Esophagus muscularis mucosa (tissue), 4 donors: ENCODE measurements at regions not wholly inside any gene's neighbourhood (a gene's known extent, or its start where the extent isn't known, plus 50 kb on each side); places are given as distances from the start of the nearest gene placed in this dataset.

Experiments used
- DNase-seq: peaks from one replicate; pipeline ENCODE4 v3.0.0-alpha.2; 2017; ENCODE audit errors: extremely low spot score
- H3K27ac ChIP-seq, 4 donors: fragments of 200-600 bp; sonication (generic); replicated peaks in 1 of 4; 1 replicate in 3 of 4; 2 replicates in 1 of 4; pipeline ENCODE4 v1.5.1; 2016 to 2019; ENCODE audit warnings: mild to moderate bottlenecking in 1 of 4
- H3K27me3 ChIP-seq, 4 donors: fragments of 200-600 bp; sonication (generic); one replicate each; pipeline versions ENCODE4 v1.5.1 to v1.6.0; 2016 to 2019
- H3K36me3 ChIP-seq, 4 donors: fragments of 200-600 bp; sonication (generic); one replicate each; pipeline ENCODE4 v1.5.1; 2016 to 2019
- H3K4me1 ChIP-seq, 4 donors: fragments of 200-600 bp; sonication (generic); one replicate each; pipeline ENCODE4 v1.5.1; 2016 to 2019
- H3K4me3 ChIP-seq, 4 donors: fragments of 200-600 bp; sonication (generic); 1 replicate in 2 of 4; 2 replicates in 2 of 4; pipeline ENCODE4 v1.5.1; 2016 to 2019; ENCODE audit warnings: mild to moderate bottlenecking in 4 of 4, moderate library complexity in 1 of 4
- H3K9me3 ChIP-seq, 4 donors: fragments of 200-600 bp; sonication (generic); 1 replicate in 3 of 4; 2 replicates in 1 of 4; pipeline ENCODE4 v1.5.1; 2016 to 2019
- EP300 ChIP-seq: sonication (generic); formaldehyde crosslinking; IDR thresholded peaks from one replicate; pipeline ENCODE4 v1.6.1; 2017; ENCODE audit warnings: antibody characterized with exemption
- POLR2A ChIP-seq: fragments of 450-650 bp; IDR thresholded peaks from one replicate; pipeline ENCODE4 v1.6.1; 2017; ENCODE audit warnings: antibody characterized with exemption, moderate library complexity, mild to moderate bottlenecking, low read depth
- POLR2AphosphoS5 ChIP-seq, 2 donors: sonication (generic); formaldehyde crosslinking; IDR thresholded peaks; one replicate each; pipeline ENCODE4 v1.6.1; 2017; ENCODE audit warnings: antibody characterized with exemption in 2 of 2
- WGBS: methylation state at CpG from one replicate; pipeline ENCODE4 v1.1.5; 2018; 5-methylcytosine and 5-hydroxymethylcytosine counted together
- intact Hi-C: fragments of 100-400 bp; cut with DNase I; formaldehyde crosslinking; loops from one replicate; pipeline ENCODE4 v1.15.1; 2023
- TF ChIP-seq, protein P1 (sequence below), 3 experiments: fragments of 200-600 bp in 2 of 3; fragments of 450-650 bp in 1 of 3; sonication (generic) in 2 of 3; IDR thresholded peaks; one replicate each; pipeline ENCODE4 v1.5.1; 2017 to 2019; ENCODE audit warnings: antibody characterized with exemption in 3 of 3, mild to moderate bottlenecking in 2 of 3, moderate library complexity in 1 of 3

GRCh38 chr7:17061443-17061842 lies 179.7 kb upstream of the AGR3 start:
- intact Hi-C loops: no loop called here
- Histone ChIP-seq H3K36me3 (no peaks in the 10 kb centered on the region), H3K4me3 (no peak overlapping the region), H3K27me3 (no peaks in the 10 kb centered on the region), H3K27ac (no peak overlapping the region), H3K9me3 (no peaks in the 10 kb centered on the region), H3K4me1 (peaks cover 0 to 10% (median 3%) of the 10 kb centered on the region in 4 donors)
- WGBS: 82% methylated on average over 2 of the region's 2 CpGs
- TF ChIP-seq POLR2A (no peak), EP300 (no peak), POLR2AphosphoS5 (IDR thresholded peaks at IDR 0.05) (no peak)
- TF ChIP-seq, protein P1, sequence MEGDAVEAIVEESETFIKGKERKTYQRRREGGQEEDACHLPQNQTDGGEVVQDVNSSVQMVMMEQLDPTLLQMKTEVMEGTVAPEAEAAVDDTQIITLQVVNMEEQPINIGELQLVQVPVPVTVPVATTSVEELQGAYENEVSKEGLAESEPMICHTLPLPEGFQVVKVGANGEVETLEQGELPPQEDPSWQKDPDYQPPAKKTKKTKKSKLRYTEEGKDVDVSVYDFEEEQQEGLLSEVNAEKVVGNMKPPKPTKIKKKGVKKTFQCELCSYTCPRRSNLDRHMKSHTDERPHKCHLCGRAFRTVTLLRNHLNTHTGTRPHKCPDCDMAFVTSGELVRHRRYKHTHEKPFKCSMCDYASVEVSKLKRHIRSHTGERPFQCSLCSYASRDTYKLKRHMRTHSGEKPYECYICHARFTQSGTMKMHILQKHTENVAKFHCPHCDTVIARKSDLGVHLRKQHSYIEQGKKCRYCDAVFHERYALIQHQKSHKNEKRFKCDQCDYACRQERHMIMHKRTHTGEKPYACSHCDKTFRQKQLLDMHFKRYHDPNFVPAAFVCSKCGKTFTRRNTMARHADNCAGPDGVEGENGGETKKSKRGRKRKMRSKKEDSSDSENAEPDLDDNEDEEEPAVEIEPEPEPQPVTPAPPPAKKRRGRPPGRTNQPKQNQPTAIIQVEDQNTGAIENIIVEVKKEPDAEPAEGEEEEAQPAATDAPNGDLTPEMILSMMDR (IDR thresholded peaks at IDR 0.05): no peak
- no peak for DNase-seq

GRCh38 chr7:17062151-17063044 lies 180.6 kb upstream of the AGR3 start:
- H3K36me3 ChIP-seq: no peaks in the 10 kb centered on the region
- H3K4me1 ChIP-seq: peaks cover 0 to 10% (median 0%) of the 10 kb centered on the region in 4 donors
- WGBS: 55% methylated on average over 5 of the region's 5 CpGs
- intact Hi-C loops: no loop called here
- TF ChIP-seq POLR2AphosphoS5 (IDR thresholded peaks at IDR 0.05): no peak
- no peaks in the 10 kb centered on the region for H3K27me3 ChIP-seq
- no peak for DNase-seq
- no peak overlapping the region for H3K27ac ChIP-seq
- no peak overlapping the region for H3K4me3 ChIP-seq
- H3K9me3 ChIP-seq: no peaks in the 10 kb centered on the region

GRCh38 chr7:17063045-17063383 lies 181.2 kb upstream of the AGR3 start:
- Histone ChIP-seq H3K27me3 (no peaks in the 10 kb centered on the region), H3K4me3 (no peak overlapping the region), H3K27ac (no peak overlapping the region), H3K36me3 (no peaks in the 10 kb centered on the region), H3K4me1 (peaks cover 0 to 10% (median 0%) of the 10 kb centered on the region in 4 donors), H3K9me3 (no peaks in the 10 kb centered on the region)
- intact Hi-C loops: no loop called here
- TF ChIP-seq EP300: no peak
- TF ChIP-seq POLR2AphosphoS5 (IDR thresholded peaks at IDR 0.05): no peak
- TF ChIP-seq, protein P1 (IDR thresholded peaks at IDR 0.05): no peak
- TF ChIP-seq POLR2A: no peak
- no peak for DNase-seq

GRCh38 chr7:17067691-17068090 lies 185.9 kb upstream of the AGR3 start:
- Histone ChIP-seq H3K9me3 (no peaks in the 10 kb centered on the region), H3K36me3 (no peaks in the 10 kb centered on the region), H3K27me3 (no peaks in the 10 kb centered on the region), H3K4me3 (no peak overlapping the region), H3K4me1 (peaks cover 0 to 1% (median 0%) of the 10 kb centered on the region in 4 donors), H3K27ac (no peak overlapping the region)
- DNase-seq: no peak
- TF ChIP-seq, protein P1 (IDR thresholded peaks at IDR 0.05): no peak
- TF ChIP-seq POLR2AphosphoS5 (IDR thresholded peaks at IDR 0.05) (no peak), EP300 (no peak), POLR2A (no peak)
- WGBS: 73% methylated on average over 1 of the region's 1 CpG
- intact Hi-C loops: no loop called here

DNA sequence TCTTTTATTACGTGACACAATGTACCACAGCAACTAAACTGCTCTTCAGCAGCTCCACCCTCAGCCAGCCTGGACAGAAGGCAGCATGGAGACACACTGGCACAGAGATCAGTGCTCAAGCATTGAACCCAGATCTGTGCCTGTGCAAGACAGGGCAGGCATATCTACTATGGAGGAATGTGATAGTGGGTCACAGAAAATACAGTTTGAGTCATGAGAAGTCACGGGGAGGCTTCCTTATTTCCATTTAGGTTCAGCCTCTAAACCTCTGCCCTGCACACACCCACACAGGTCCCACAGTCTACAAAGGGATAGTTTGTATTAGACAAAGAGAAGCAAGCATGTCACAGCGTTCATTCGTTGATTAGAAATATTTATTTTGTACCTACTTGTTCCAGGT lies 187.4 kb upstream of the AGR3 start:
- no peaks in the 10 kb centered on the region for H3K4me1 ChIP-seq
- 79% methylated on average over 4 of the region's 4 CpGs for WGBS
- intact Hi-C loops: no loop called here
- H3K36me3 ChIP-seq: no peaks in the 10 kb centered on the region
- no peak for TF ChIP-seq POLR2AphosphoS5 (IDR thresholded peaks at IDR 0.05)
- no peak for TF ChIP-seq POLR2A
- no peak for TF ChIP-seq EP300
- TF ChIP-seq, protein P1 (IDR thresholded peaks at IDR 0.05): no peak
- no peak overlapping the region for H3K27ac ChIP-seq
- no peak for DNase-seq
- no peaks in the 10 kb centered on the region for H3K27me3 ChIP-seq
- no peaks in the 10 kb centered on the region for H3K9me3 ChIP-seq
- no peak overlapping the region for H3K4me3 ChIP-seq
